HG02938 (cell line): ENCODE measurements at regions not wholly inside any gene's neighbourhood (a gene's known extent, or its start where the extent isn't known, plus 50 kb on each side); places are given as distances from the start of the nearest gene placed in this dataset.
"Not testable (repeated sequence)": the region's sequence is repeated elsewhere in the genome, so short reads cannot be mapped to it uniquely, and the experiment has no call there.

Experiments
- ATAC-seq: cut with Tn5 transposase; IDR thresholded peaks from one replicate; pipeline ENCODE4 v1.9.1; 2021; ENCODE audit warnings: mild to moderate bottlenecking, moderate library complexity; ENCODE audit not compliant: unreplicated experiment

DNA sequence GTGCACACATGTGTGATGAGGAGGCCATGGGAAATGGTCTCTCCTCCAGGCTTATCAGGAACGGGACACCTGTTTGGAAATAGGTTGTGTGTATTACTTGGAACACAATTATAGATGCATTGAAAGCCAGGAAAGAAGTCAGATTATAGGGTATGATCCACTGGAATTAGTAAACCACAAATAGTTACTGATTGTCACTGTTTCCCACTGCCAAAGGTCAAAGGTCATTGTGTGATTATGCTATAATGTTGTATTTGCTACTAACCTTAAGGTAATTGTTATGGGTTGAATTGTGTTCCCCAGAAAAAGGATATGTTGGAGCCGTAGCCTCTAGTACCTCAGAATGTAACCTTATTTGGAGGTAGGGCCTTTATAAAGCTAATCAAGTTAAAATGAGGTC, 129.9 kb upstream of the FBXO33 start:
- ATAC-seq = no peak

DNA sequence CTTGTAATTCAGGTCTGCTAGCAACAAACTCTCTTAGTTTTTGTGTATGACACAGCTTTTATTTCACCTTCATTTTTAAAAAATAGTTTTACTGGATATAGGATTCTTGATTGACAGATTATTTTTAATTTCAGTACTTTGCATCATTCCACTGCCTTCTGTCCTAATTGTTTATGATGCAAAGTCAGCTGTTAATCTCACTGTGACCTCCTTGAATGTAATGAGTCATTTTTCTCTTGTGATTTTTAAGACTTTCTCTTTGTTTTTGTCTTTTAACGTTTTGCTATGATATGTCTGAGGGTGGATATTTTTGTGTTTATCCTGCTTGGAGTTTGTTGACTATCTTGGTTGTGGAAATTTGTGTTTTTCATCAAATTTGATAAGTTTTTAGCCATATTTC, 126.3 kb upstream of the FBXO33 start:
- no peak for ATAC-seq

DNA sequence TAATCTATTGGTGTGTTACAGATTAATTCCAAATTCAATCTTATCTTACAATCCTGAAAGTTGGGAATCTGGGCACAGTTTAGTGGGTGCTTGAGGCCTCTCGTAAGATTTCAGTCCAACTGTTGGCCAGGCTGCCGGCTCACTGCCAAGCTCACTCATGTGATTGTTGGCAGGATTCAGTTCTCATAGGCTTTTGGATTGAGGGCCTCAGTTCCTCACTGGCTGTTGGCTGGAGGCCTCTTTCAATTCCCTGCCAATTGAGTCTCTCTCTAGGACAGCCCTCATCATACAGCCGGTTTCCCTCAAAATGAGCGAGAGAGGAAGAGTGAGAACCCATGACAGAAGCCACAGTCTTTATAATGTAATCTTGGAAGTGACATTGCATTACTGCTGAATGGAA, 123.5 kb upstream of the FBXO33 start:
- ATAC-seq = no peak

DNA sequence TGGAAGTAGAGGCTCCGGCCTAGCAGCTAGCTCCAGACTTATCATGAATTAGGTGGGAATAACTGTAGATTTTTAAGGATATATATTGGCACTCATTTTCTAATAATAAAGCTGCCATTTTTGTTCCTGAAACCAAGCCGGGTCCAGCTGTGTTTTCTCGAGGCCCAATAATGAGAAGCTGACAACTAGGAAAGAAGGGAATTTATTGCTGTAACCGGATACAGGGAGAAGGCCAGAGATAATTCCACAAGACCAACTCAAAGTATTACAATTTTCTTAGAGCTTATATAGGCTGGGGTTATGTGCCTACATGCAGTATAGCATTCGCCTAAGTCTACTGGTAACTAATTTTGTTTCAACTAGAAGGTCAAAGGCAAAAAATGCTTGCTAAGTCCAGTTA, 122.3 kb upstream of the FBXO33 start:
- ATAC-seq = no peak

DNA sequence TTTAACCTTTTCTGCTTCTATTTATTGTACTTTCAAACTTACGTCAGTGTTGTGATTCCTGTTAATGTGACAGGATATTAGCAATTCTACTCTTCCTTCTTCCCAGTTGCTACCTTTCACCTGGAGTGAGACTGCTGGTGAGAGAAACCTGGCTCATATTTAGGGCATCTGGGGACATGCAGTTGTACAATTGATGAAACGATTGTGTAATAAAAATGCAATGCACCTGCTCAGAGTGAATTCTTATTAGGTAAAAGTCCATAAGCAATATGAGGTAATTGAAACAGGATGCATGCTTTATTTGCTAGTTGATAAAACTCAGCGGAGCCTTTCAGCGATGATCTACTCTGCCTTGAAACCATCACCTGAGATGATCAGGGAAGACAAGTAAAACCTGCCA, 116.1 kb upstream of the FBXO33 start:
- no peak for ATAC-seq

DNA sequence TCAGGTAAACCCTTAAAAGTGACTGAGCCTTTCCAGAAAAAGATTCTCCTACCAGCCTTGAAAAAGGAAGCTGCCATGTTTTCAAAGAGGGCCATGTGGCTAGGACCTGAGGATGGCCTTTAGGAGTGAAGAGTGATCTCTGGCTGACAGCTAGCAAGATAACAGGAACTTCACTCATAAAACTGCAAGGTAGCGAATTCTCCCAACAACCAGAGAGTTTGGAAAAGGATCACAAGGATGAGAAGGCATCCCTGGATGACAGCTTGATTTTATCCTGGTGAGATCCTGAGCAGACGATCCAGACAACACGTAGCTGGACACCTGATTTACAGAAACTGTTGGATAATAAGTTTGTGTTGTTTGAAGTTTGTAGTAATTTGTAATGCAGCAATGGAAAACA, 115.6 kb upstream of the FBXO33 start:
- ATAC-seq = no peak

DNA sequence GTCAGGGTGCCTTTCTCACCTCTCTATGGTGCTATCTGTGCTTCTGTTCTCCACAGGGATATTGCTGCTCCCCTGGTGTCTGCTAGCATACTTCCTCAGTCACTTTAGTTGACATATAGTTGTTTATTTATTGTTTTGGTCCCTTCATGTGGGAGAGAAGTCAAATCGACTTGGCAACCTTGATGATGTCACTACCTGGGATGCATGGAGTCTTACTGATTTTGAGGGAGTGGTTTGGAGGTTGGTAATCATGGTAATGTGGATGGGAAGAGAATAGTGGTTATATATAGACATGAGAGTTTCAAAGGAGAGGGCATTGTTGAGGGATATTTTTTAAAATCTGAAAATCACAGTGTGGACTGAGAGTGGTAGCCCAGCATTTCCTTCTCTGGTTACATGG, 73.6 kb upstream of the FBXO33 start:
- no peak for ATAC-seq

DNA sequence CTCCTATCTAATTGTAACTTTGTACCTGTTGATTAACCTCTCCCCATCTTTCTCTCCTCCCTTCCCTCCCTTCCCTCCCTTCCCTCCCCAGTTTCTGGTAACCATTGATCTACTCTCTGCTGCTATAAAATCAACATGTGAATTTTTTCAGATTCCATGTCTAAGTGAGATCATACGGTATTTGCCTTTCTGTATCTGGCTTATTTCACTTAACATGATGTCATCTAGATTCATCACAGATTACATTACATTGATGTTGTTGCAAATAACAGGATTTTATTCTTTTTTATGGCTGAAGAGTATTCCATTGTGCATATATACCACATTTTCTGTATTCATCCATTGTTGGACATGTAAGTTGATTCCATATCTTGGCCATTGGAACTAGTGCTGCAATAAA, 68.0 kb upstream of the FBXO33 start:
- ATAC-seq = no peak

DNA sequence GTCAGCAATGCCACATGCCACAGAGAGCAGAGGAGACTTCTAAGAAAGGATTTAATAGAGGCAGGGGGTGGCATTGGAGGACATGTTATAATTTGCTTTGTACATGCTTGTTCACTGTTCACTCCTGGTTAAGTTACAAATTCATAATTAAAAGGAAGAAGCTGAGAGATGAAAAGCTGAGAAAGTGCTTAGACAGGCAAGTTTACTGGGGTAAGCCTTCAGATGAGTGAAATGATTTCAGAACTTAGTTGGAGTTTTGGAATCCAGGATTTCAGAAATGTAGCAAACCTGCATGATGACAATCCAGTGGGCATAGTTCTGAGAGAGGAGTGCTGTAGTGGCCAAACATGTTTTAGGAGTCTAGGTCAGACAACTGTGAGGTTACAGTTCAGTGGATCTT, 67.3 kb upstream of the FBXO33 start:
- no peak for ATAC-seq

DNA sequence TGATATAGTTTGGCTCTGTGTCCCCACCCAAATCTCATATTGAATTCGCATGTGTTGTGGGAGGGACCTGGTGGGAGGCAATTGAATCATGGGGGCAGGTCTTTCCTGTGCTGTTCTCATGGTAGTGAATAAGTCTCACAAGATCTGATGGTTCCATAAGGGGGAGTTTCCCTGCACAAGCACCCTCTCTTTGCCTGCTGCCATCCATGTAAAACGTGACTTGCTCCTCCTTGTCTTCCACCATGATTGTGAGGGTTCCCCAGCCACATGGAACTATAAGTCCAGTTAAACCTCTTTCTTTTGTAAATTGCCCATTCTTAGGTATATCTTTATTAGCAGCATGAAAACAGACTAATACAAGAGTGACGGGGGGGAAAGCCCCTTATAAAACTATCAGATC, 65.4 kb upstream of the FBXO33 start:
- not testable (repeated sequence) for ATAC-seq

DNA sequence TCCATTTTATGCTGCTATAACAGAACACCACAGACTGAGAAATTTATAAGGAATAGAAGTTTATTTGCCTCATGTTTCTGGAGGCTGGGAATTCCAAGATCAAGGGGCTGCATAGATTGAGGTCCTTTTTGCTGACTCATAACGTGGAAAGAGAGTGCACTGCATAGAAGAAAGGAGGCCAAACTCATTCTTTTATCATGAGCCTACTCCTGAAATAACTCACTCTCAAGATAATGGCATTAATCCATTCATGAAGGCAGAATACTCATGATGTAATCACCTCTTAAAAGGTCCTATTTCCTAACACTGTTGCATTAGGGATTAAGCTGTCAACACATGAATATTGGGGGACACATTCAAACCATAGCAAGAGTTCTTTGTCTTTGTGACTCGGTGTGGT, 60.0 kb upstream of the FBXO33 start:
- no peak for ATAC-seq

DNA sequence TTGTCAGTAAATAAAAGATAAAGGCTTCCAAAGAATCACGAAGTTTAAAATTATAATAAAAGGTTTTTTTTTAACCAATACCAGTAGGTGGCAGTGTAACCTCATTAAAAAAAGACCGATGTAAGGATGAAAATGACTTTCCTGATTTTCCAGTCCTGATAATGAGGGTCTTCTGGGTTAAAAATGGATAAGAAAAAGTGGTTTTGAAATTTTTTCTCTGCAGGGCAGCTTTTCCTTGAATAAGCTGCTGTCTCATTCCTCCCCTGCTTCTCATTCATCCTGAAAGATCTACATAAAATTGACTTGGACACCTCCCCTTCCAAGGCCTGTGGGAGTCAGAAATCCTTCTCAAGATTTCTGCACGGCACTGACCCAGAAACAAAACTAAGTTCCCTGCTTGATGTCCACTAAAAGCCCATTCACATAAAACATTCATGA, 58.9 kb upstream of the FBXO33 start:
- ATAC-seq = no peak

DNA sequence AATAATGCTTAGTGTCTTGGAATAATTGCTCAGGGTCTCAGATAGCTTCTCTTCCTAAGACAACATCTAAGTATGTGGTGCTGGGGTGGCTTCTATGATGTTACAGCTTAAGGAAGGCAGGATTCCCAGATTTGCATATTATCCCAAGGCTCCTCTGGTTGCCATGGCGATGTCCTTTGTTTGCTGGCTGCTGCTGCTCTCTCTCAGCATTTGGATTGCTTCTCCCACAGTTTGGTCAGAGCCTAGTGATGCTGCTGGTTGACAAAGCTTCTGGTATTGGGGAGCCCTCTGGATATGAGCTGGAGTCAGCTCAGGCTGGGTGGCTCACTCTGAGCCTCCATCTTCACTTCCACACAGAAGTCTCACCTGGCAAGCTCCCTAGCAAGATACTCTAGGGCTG, 56.4 kb upstream of the FBXO33 start:
- ATAC-seq = no peak

DNA sequence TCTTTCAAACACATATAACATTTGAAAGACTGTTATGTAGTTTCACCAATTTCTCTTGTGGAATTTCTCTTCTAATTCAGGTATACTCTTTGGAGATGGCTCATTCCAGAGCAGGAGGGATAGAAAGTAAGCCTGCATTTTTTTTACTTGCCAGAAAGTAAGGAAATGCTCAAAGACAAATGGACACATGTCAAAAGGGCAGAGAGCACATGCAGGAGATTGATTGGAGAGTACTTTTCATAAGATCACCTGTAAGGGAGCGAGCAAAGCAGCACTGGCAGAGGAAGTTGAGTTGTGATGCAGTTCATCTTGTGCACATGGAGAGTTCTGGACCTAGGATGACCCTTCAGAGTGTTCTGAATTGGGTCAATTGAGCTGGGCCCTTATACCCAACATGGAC, 51.4 kb upstream of the FBXO33 start:
- ATAC-seq = no peak
